Endothelial cell of umbilical vein (primary cell): ENCODE measurements at regions not wholly inside any gene's neighbourhood (a gene's known extent, or its start where the extent isn't known, plus 50 kb on each side); places are given as distances from the start of the nearest gene placed in this dataset.

Experiments used
- BruUV-seq: library from RNA; stranded (reverse); fragments of 400-500 nt; replicated peaks from 2 replicates; lab custom pipeline; 2021; lab: Mats Ljungman, UMichigan
- CTCF ChIA-PET: fragments of 300-600, 350-600 bp; sonication (Branson Sonifier 250); formaldehyde crosslinking; loops from one replicate; lab custom pipeline; 2021; ENCODE audit warnings: antibody characterized with exemption, inconsistent platforms; lab: Charles Lee
- POLR2A ChIA-PET: fragments of 300-600, 350-600 bp; sonication (Branson Sonifier 250); formaldehyde crosslinking; loops from one replicate; lab custom pipeline; 2021; ENCODE audit warnings: antibody characterized with exemption, inconsistent platforms; lab: Charles Lee
- DNase-seq: peaks from one replicate; pipeline ENCODE4 v3.0.0-alpha.2; 2011; ENCODE audit warnings: low read depth, low spot score
- FAIRE-seq: peaks from 2 replicates; lab custom pipeline; 2011; peaks lifted over from hg19 to GRCh38; lab: Jason Lieb, UNC
- H2AFZ ChIP-seq: 2 replicates; pipeline ENCODE4 v1.6.0; 2012; ENCODE audit warnings: low read depth, low read length, control low read depth, inconsistent platforms
- H3K27ac ChIP-seq: 2 replicates; pipeline ENCODE4 v1.5.1; 2011; ENCODE audit warnings: low read depth, mild to moderate bottlenecking, control low read depth, low read length, moderate library complexity; ENCODE audit not compliant: insufficient read depth
- H3K27me3 ChIP-seq, 2 experiments: 2 replicates each; pipeline versions ENCODE4 v1.6.0 to v1.6.1; 2011; ENCODE audit warnings: low read length in 2 of 2, mixed read lengths in 1 of 2; ENCODE audit not compliant: control insufficient read depth in 2 of 2, insufficient read depth in 2 of 2
- H3K36me3 ChIP-seq, 2 experiments: 2 replicates in 1 of 2; 3 replicates in 1 of 2; pipeline ENCODE4 v1.5.1; 2011; ENCODE audit warnings: low read length in 2 of 2, mild to moderate bottlenecking in 1 of 2, moderate library complexity in 1 of 2; ENCODE audit not compliant: control insufficient read depth in 2 of 2, insufficient read depth in 2 of 2; ENCODE audit errors: extremely low read depth in 1 of 2
- H3K4me1 ChIP-seq: 3 replicates; pipeline ENCODE4 v1.5.1; 2011; ENCODE audit warnings: mild to moderate bottlenecking, low read length; ENCODE audit not compliant: control insufficient read depth, insufficient read depth; ENCODE audit errors: extremely low read depth
- H3K4me2 ChIP-seq: 2 replicates; pipeline ENCODE4 v1.6.1; 2011; ENCODE audit warnings: low read length, control low read depth, mixed read lengths; ENCODE audit not compliant: insufficient read depth
- H3K4me3 ChIP-seq, 3 experiments: fragments of 200-600 bp in 1 of 3; sonication (generic), shearing (Covaris generic) in 1 of 3; replicated peaks in 1 of 3; 2 replicates each; pipeline ENCODE4 v1.5.1; 2011 to 2016; ENCODE audit warnings: control low read depth in 3 of 3, low read length in 3 of 3, mild to moderate bottlenecking in 2 of 3, inconsistent platforms in 1 of 3, low read depth in 1 of 3, moderate library complexity in 1 of 3; ENCODE audit not compliant: insufficient read depth in 1 of 3
- H3K79me2 ChIP-seq: 2 replicates; pipeline ENCODE4 v1.6.0; 2012; ENCODE audit warnings: low read length, inconsistent platforms; ENCODE audit not compliant: control insufficient read depth, insufficient read depth
- H3K9ac ChIP-seq: replicated peaks from 2 replicates; pipeline ENCODE3; 2011; ENCODE audit warnings: low read length, control low read depth; ENCODE audit not compliant: insufficient read depth; ENCODE audit errors: extremely low read depth
- H3K9me1 ChIP-seq: replicated peaks from 3 replicates; pipeline ENCODE4 v1.6.0; 2011; ENCODE audit warnings: mild to moderate bottlenecking, low read length; ENCODE audit not compliant: control insufficient read depth, insufficient read depth; ENCODE audit errors: extremely low read depth
- H3K9me3 ChIP-seq: replicated peaks from 2 replicates; pipeline ENCODE4 v1.5.1; 2012; ENCODE audit warnings: low read length, inconsistent platforms; ENCODE audit not compliant: control insufficient read depth, insufficient read depth
- H4K20me1 ChIP-seq: replicated peaks from 2 replicates; pipeline ENCODE3; 2011; ENCODE audit warnings: mild to moderate bottlenecking, low read length; ENCODE audit not compliant: control insufficient read depth, insufficient read depth; ENCODE audit errors: extremely low read depth
- EZH2 ChIP-seq: IDR thresholded peaks from 2 replicates; pipeline ENCODE4 v1.6.1; 2012; ENCODE audit warnings: borderline replicate concordance, low read depth, mild to moderate bottlenecking, moderate library complexity, low read length, inconsistent platforms; ENCODE audit not compliant: severe bottlenecking
- JUN ChIP-seq: IDR thresholded peaks from 2 replicates; pipeline ENCODE4 v1.6.1; 2011; ENCODE audit warnings: borderline replicate concordance, low read depth; ENCODE audit not compliant: insufficient read length, insufficient read depth
- MYC ChIP-seq: IDR thresholded peaks from one replicate; pipeline ENCODE4 v1.6.1; 2011; ENCODE audit warnings: mild to moderate bottlenecking, low read depth, low read length
- POLR2A ChIP-seq: IDR thresholded peaks from 2 replicates; pipeline ENCODE4 v1.6.1; 2012; ENCODE audit warnings: low read depth, mild to moderate bottlenecking, control low read depth, low read length
- POLR2AphosphoS5 ChIP-seq: IDR thresholded peaks from 2 replicates; pipeline ENCODE4 v1.6.1; 2012; ENCODE audit warnings: low read depth, mild to moderate bottlenecking, control low read depth, low read length, moderate library complexity; ENCODE audit not compliant: insufficient read depth
- dilution Hi-C: fragments of 300-500 bp; cut with MboI; formaldehyde crosslinking; loops from one replicate; pipeline ENCODE4 v1.15.0; 2019; ENCODE audit warnings: low sequenced_read_pairs; ENCODE audit not compliant: extremely low pct_ligation_motif_present
- intact Hi-C: fragments of 100-400 bp; cut with micrococcal nuclease; formaldehyde crosslinking; loops from one replicate; pipeline ENCODE4 v1.10.0; 2022
- TF ChIP-seq, protein P1 (sequence below): IDR thresholded peaks from 2 replicates; pipeline ENCODE4 v1.6.1; 2011; ENCODE audit not compliant: insufficient read depth, insufficient read length

DNA sequence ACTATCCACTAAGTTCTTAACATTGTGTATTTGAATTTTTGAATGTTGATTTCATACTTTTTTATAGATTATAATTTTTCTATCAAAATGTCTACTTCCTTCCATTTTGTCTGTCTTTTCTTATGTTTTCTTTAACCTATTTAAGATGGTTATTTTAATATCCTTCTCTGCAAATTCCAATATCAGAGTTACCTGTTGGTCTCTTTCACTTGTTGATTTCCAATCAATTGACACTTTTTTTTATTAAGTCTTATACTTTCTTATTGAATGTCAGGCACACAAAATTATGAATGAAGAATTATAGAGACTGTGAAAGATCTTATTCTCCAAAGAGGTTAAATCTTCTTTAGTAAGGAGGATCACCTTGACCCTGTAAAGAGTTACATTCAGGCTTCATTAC, 448.3 kb upstream of the NRG3 start:
- Histone ChIP-seq H3K9ac (no peak overlapping the region), H3K27ac (no peak overlapping the region), H3K9me3 (no peaks in the 10 kb centered on the region), H3K9me1 (no peaks in the 10 kb centered on the region), H3K4me1 (no peaks in the 10 kb centered on the region), H3K4me3 (no peak overlapping the region), H3K4me2 (no peak overlapping the region), H3K36me3 (no peaks in the 10 kb centered on the region), H4K20me1 (no peaks in the 10 kb centered on the region), H3K27me3 (no peaks in the 10 kb centered on the region), H2AFZ (no peak overlapping the region), H3K79me2 (no peaks in the 10 kb centered on the region)
- FAIRE-seq, result no peak
- intact Hi-C loops, result no loop called here
- no peak for DNase-seq
- dilution Hi-C loops, result no loop called here
- no TSS peak for BruUV-seq
- POLR2A ChIA-PET, result no interaction called here
- TF ChIP-seq POLR2A (no peak), POLR2AphosphoS5 (no peak), EZH2 (no peak), MYC (no peak)
- TF ChIP-seq, protein P1, sequence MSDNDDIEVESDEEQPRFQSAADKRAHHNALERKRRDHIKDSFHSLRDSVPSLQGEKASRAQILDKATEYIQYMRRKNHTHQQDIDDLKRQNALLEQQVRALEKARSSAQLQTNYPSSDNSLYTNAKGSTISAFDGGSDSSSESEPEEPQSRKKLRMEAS, result no peak
- CTCF ChIA-PET, result no interaction called here

DNA sequence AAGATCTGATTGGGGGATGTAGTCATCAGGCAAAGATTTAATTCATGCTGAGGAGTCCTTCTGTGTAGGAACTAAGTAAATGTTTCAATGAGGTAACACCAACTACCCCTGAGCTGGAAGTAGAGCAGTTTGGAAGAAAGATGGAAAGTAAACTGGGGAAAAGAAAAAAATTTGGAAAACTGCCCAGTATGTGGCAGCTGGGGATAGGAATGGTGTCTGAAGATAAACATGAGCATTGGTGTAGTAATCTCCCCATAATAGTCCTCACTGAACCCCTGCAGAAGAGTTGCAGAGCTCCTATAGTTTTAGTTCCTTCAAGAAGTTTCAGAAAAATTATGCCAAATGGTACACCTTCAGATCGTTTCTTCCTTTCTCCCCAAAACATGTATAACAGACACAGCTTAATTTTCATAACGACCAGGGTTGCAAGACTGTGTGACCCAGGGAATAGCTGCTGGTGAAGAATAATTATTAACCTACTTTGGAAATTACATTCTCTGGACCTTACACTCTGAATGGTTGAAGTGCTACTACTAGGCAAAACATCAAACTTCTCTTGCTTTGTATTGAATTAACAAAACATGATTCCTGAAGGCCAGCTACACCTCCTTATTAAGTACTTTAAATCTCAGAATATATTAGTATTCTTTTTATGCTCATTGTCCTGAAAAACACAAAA, 446.4 kb upstream of the NRG3 start:
- FAIRE-seq (no peak), DNase-seq (no peak)
- Histone ChIP-seq H3K9ac (no peak overlapping the region), H3K79me2 (no peaks in the 10 kb centered on the region), H3K4me2 (no peak overlapping the region), H3K9me1 (no peaks in the 10 kb centered on the region), H3K36me3 (no peaks in the 10 kb centered on the region), H3K4me3 (no peak overlapping the region), H3K9me3 (no peaks in the 10 kb centered on the region), H4K20me1 (no peaks in the 10 kb centered on the region), H3K27ac (no peak overlapping the region), H3K4me1 (no peaks in the 10 kb centered on the region), H3K27me3 (no peaks in the 10 kb centered on the region), H2AFZ (no peak overlapping the region)
- intact Hi-C loops, result no loop called here
- dilution Hi-C loops, result no loop called here
- BruUV-seq, result no TSS peak
- ChIA-PET POLR2A (no interaction called here), CTCF (no interaction called here)
- TF ChIP-seq POLR2A (no peak), POLR2AphosphoS5 (no peak), JUN (no peak)
- TF ChIP-seq, protein P1, result no peak
